RPMI7951 (cell line): ENCODE measurements at regions not wholly inside any gene's neighbourhood (a gene's known extent, or its start where the extent isn't known, plus 50 kb on each side); places are given as distances from the start of the nearest gene placed in this dataset.
"Not testable (repeated sequence)": the region's sequence is repeated elsewhere in the genome, so short reads cannot be mapped to it uniquely, and the experiment has no call there.

Experiments
- DNase-seq: peaks from one replicate; pipeline ENCODE4 v3.0.0-alpha.2; 2012; ENCODE audit warnings: low read depth

DNA sequence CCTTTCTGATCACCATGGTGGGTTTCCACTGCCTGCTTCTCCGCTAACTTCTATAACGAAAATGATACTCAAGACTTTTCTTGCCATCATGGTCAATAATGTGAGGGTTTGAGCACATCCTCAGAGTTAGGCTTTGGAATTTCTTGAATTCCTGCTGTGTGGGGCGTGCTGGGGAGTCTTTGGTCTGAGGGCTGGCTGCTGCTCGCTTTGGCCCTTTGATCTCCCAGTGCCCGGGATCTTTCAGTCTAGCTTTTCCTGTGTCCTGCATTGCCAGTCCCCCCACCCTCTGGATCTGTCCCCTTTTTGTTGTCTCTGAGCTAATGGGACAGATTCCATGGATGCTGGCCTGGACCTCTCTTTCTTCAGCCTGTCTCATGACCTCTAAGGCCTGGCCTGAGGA, 182.6 kb downstream of the NPIPA7 start:
- not testable (repeated sequence) for DNase-seq

DNA sequence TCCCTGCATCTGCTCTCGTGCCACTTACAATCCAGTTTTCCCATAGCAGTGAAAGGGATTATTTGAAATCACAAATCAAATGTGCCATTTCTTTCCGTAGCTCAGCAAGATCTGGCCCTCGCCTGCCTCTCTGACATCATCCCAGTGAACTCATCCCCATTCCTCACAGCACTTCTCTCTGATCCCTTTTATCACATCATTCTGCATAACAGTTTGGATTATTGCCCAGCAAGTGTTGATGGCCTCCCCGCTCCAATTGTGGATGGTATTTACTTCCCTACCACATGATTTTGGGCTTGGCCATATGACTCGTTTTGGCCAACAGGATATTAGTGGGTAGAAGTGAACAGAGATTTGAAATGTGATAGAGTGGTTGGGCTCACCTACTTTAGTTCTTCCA, 185.0 kb downstream of the NPIPA7 start:
- not testable (repeated sequence) for DNase-seq

DNA sequence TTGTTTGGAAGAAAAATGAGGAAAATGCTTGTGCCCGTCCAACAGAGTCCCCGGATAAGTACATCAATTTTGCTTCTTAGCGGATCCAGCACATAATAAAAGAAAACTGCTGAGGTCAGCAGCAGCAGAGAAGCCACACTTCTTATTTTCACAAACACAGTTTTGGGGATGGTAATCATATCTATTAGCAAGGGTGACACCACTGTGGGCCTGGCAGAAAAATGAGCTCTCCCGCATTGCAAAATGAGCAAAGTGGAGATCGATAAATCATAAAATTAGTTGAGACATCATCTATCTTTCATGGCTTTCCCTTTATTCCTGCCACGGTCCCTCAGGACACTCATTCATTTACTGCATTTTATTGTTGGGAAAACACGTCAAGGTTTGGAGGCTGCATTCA, 186.4 kb downstream of the NPIPA7 start:
- DNase-seq = not testable (repeated sequence)

DNA sequence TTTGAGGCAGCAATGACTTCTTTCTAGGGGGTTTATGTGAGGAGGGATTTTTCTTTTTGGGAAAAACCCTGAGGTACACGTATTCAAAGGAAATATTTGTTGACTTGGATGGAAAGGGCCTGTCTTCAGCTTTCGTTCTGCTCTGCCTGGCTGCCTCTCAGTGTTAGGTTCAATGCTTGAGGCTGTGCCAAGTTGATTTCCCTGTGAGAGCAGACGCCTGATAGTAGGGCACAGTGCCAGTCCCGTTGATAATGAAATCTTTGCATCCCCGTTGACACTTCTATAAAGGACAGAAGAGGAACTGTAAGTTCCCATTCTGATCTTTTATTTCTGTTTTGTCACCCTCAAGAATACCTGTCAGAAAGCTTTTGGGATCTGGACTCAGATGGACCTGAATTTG, 191.1 kb downstream of the NPIPA7 start:
- not testable (repeated sequence) for DNase-seq

DNA sequence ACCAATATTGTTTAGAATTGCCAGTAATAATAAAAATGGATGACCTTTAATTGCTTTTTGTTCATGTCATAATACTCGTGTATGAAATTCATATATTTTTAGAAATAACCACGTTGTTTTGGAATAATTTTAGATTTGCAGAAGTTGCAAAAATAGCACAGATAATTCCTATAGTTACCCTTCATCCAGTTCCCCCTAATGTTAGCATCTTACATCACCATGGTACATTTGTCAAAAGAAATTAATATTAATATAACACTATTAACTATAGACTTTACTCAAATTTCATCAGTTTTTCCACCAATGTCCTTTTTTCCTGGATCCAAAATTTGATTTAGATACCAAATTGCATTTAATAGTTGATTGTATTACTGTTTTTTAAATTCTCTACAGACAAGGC, 191.9 kb downstream of the NPIPA7 start:
- DNase-seq = not testable (repeated sequence)

DNA sequence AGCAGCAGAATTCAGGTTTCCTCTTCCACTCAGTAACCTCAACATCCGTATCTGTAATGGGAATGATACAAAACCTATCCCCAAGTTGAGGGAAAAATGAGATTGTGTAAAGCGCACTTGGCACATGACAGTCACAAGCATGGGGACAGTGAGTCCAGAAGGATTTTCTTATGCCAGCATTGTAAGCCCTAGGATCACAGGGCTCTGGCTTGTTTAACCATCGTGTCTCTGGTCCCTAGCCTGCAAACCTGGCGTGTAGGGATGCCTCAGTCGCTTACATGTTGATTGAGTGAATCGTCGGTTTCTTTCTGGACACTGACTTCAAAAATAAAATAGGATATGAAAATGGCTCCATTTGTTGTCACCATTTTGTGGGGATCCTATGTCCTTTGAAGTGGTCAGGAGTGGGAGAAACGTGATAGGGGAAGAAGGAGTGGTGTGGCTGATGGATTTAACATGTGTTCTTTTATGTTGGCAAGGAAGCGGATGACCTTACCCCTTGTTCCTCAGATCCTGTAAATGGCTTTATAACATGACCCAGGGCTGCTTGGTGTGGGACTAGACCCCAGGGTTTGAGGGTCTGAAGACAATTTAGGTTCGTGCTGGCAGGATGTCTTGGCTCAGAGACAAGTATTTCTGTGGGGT, 193.3 kb downstream of the NPIPA7 start:
- DNase-seq = not testable (repeated sequence)

DNA sequence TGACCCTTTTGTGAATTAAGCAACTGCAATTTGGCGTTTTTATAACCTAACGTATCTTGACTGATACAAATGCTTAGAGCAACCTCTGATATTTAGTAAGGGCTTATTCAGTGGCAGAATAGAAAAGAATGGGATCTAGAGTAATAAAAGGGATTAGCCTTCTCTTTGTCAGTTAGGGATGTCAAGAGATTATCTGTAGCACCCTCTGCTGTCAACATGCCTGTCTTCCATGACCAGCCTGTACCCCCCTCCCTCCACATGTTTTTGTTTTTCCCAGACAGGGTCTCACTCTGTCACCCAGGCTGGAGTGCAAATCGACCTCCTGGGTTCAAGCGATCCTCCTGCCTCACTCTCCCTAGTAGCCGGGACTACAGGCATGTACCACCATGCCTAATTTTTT, 198.1 kb downstream of the NPIPA7 start:
- not testable (repeated sequence) for DNase-seq

DNA sequence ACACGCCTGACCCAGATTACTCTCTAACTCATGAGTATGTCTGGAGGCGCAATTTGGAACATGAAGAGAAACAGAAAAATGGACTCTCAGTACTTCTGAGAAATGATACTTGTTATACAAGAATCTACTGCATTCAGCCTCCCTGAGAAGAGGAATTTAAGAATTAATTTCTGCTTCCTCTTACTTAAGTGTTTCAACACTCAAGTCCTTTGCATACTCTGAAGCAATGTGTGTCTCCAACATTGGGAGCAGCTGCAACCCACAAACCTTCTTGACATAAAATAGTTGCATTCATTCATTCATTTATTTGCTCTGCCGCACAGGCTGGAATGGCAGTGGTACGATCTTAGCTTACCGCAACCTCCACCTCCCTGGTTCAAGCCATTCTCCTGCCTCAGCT, 199.8 kb downstream of the NPIPA7 start:
- DNase-seq = no peak

DNA sequence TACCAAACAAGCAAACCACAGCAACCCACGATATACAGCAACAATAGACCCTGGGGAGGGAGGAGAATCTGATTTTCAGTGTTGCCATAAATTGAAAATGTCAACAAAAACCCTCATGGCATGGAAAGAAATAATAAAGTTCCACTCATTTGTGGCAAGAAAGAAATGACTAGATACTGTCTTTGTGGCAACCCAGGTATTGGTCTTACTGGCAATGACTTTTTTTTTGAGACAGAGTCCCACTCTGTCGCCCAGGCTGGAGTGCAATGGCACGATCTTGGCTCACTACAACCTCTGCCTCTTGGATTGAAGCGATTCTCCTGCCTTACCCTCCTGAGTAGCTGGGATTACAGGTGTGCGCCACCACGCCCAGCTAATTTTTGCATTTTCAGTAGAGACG, 204.0 kb downstream of the NPIPA7 start:
- DNase-seq = not testable (repeated sequence)

DNA sequence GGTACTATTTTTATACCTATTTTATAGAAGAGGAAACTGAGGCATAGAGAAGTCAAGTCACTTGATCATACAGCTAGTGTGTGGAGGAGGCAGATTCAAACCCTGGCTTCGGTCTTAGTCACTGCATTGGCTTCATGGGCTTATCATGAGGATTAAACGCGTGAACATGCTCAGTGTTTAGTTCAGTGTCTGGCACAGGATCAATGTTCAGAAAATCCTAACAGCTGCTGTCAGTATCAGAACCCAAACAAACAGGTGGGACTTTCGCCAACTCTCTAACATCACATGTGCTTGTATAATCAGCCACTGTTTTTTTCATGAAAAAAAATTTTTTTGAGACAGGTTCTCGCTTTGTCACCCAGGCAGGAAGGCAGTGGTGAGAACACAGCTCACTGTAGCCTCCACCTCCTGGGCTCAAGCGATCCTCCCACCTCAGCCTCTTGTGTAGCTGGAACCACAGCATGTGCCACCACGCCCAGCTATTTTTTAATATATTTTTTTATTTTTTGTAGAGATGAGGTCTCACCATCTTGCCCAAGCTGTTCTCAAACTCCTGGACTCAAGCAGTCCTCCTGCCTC, 207.2 kb downstream of the NPIPA7 start:
- DNase-seq = not testable (repeated sequence)

DNA sequence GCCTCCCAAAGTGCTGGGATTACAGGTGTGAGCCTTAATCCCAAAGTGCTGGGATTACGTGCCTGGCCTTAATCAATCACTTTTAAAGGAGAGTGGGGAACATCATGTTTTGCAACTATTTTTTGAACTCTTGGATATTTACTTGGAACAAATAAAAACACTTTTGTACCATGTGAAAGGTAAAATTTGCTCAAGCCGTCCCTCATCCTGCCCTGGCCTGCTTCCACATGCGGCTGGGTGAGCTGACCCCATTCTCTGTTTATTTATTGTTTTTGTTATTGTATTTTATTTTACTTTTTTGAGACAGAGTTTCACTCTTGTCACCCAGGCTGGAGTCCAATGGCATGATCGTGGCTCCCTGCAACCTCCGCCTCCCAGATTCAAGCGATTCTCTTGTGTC, 208.0 kb downstream of the NPIPA7 start:
- not testable (repeated sequence) for DNase-seq

DNA sequence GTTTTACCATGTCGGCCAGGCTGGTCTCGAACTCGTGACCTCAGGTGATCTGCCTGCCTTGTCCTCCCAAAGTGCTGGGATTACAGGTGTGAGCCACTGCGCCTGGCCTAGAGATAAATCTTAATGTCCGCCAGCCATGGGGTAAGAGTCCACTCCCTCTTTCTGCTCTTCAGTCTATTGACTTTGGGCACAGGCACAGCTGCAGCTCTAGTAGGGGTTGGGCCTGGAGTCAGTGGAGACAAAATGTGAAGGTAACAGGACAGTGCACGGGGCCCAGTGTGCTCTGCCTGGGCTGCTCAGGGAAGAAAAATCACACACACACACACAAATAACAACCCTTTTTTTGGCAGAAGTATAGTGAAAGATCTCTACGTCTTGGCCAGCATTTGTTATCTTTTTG, 209.5 kb downstream of the NPIPA7 start:
- not testable (repeated sequence) for DNase-seq

DNA sequence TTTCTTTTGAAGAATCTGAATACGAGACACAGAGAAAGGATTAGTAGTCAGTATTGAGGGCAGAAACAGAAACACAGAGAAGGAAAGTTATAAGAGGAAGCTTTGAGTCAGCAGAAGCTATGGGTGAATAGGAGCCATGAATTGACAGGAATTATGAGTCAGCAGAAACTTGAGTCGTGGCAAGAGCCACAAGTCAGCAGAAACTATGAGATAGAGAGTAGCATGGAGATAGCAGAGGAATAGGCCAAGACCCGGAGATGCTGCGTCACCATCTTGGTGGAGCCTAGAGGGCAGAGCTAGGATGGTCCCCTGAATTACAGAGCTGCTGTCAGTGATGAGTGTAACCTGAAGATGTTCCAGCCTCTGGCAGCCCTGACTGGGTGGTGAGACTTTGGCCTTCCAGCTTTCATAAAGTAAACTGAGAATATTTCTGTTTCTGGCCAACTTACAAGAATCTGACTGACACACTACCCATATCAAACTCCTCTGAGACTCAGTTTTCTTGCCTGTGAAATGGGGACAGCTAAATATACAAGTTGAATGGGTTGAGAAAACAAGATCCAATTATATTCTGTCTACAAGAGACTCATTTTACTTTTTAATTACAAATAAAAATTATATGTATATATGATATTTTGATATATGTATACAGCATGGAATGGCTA, 211.8 kb downstream of the NPIPA7 start:
- DNase-seq = not testable (repeated sequence)

DNA sequence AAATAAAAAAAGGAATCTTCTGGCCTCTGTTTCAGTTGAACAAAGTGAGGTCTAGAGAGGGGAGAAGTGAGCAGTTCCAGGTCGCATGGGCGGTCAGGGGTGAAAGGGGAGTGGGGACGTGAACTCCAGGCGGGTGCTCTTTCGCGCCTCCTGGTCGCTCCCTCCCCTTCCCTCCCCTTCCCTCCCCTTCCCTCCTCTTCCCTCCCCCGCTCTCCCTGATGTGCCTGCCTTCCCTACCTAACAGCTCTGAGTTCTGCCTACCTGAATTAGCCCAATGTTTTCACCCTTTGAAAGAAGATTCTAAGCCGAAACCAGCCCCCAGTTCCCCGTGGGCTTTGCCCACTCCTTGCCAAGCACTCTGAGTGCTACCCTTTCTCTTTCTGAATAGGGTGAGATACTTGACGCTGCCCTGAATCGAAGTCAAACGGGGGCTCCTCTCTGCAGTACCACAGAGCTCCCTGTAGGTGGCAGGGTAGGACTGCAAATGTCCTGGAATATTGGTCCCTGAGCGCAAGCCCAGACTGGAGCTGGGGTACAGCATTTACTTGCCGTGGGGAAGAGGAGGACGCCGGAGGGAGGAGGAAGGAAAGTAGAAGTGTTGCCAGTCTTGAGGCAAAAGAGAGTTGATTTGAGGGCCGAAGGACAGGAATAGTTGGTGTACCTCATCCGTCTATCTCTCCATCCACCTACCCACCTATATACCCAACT, 214.4 kb downstream of the NPIPA7 start:
- DNase-seq = not testable (repeated sequence)

DNA sequence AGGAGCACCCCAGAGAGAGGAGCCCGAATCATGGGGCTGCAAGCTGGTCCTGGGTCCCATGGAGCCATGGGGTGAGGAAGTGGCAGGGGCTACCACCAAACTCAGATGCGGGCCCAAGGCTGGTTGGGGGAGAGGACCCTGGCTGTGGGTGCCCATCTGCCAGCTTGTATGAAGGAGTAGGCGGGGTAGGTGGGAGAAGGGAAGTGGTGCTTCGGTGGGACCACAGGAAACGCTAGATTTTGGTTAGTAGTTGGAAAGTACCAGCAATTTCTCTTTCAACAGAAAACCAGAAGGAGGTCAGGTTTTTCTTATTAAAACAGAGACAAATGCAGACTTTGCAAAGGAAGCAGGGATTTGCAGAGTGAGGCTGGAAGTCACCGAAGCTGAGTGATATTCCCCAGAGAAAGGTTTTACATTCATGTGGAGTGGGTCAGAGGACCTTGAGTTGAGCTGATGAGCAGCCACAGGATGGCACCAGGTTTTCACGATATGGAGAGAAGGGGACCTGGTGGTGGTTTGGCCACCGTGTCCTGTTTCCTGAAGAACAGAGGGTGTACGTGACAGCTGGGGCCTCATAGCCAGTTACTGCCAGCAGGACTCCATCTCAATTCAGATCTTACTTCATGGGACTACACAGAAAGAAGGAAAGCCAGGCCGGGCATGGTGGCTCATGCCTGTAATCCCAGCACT, 216.2 kb downstream of the NPIPA7 start:
- not testable (repeated sequence) for DNase-seq

DNA sequence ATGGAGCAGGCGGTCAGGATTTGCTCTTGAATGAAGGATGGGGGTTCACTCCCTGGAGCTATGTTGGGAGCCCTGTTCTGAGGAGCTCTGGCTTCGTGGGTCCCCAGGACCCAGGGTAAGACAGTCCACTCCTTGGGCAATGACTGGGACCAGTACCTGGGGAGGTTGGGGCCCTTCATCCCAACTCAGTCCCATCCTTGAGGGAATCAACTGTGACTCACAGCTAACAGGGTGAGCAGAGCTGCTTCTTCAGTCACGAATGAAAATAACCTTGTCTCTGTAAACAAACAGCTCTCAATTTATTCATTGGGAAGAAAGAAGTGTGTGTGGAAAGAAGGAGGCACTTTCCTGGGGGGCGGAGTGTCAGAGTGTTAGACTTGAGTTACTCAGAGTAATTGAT, 222.3 kb downstream of the NPIPA7 start:
- not testable (repeated sequence) for DNase-seq

DNA sequence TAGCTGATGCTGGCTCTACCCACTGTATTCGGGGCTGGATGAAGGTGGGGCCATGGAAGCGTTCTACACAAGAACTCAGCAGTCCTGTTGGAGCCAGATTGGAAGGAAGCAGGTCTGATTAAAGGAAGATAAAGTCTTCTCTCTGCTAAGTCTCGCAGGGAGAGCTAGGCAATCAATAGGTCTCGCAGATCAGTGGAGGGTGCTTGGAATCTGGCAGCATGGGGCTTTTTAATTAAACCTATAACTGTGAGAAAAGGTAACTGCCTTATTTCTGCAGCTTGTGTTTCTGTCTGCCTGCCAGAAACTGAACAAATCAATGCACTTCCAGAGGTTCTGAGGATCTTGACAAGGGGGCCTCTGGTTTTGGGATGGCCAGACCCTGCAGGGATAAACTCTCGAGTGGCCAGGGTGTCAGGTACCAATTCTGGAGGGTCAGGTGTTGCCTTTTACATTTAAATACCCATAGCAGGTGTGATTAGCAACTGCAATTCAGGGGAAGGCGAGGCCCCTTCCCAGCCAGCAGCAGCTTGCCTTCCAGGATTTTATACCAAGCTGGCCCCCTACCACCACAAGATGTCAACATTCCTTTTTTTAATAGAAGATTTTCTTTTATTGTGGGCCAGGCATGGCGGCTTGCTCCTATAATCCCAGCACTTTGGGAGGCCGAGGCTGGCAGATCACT, 228.6 kb downstream of the NPIPA7 start:
- DNase-seq = not testable (repeated sequence)

DNA sequence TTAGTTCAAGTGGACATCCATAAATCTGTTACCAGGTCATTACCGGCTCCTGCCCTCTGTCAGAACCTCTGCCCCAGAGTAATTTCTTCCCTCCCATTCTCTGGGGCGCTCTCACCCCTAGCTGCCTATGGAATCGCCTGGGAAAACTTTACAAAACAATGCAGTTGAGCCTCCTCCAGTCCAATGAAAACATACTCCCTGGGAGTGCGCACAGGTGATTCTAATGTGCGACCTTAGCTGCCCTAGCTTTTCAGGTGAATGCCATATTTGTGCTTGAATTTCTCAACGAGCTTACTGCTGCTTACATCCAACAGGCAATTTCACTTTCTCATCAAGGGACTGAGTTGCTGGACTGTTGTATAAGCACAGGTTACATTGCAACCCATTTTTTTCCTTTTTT, 230.7 kb downstream of the NPIPA7 start:
- not testable (repeated sequence) for DNase-seq

DNA sequence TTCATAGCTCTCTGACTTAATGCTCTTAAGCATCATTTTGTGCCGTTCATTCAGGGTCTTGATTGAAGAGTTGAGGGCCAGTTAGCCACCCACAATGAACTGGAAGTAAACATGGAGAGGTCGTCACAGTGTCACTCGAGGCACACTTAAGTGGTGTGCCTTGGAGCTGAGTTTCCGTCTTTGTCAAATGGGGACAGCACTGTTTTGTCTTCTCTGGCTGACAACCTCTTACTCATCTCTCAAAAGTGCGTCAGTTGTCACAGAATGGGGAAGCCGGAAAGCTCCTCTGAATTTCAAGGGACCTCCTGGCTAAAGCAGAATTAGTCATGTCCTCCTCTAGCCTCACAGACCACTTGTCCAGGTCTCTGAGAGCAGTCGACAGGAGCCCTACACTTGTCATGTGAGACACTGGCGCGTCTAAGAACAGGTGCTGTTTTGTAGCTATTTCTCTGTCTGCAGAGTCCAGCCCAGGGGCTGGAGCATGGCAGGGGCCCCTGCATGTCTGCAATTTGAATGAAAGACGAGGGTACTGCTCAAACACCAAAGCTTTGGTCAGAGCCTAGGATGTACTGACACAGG, 231.5 kb downstream of the NPIPA7 start:
- DNase-seq = not testable (repeated sequence)

DNA sequence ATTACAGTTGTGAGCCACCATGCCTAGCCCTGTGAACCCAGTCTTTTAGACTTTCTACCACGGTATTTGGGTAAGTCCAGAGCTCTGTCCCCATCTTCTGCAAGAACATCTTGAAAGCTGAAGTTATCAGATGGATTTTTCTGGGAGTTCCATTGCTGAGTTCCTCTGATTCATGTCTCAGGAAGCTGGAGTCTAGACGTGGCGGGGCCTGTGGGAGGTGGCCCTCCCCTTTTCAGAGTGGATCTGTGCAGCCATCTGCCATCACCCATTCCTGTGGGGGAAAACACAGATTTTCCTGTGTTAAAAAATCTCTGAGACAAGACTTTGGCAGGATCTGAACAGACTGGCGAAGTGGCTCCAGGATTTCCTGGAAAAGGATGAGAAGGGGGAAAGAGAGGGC, 234.3 kb downstream of the NPIPA7 start:
- not testable (repeated sequence) for DNase-seq

DNA sequence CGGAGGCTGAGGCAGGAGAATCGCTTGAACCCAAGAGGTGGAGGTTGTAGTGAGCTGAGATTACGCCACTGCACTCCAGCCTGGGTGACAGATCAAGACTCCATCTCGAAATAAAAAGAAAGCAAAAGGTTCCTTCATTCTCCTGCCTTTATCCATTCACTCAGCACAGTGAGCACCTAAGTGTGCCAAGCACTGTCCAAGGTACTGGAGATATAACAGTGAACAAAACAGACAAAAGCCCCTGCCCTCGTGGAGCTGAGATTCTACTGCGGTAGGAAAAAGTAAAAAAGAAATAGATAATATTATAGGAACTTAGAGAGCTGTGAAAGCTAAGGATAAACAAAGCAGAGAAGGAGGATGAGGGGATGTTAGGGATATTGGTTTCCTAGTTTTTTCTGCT, 235.5 kb downstream of the NPIPA7 start:
- DNase-seq = not testable (repeated sequence)
